B cell (primary cell): ENCODE measurements at regions not wholly inside any gene's neighbourhood (a gene's known extent, or its start where the extent isn't known, plus 50 kb on each side); places are given as distances from the start of the nearest gene placed in this dataset.

Experiments used
- EZH2 ChIP-seq: IDR thresholded peaks from 2 replicates; pipeline ENCODE4 v1.6.1; 2012; ENCODE audit warnings: borderline replicate concordance, low read depth, mild to moderate bottlenecking, moderate library complexity, low read length; ENCODE audit not compliant: insufficient read depth, poor library complexity, severe bottlenecking
- TF ChIP-seq, protein P1 (sequence below): fragments of 200-600 bp; IDR thresholded peaks from one replicate; pipeline ENCODE4 v1.8.0; 2022; ENCODE audit warnings: antibody characterized with exemption, mild to moderate bottlenecking

- TF ChIP-seq, protein P1, sequence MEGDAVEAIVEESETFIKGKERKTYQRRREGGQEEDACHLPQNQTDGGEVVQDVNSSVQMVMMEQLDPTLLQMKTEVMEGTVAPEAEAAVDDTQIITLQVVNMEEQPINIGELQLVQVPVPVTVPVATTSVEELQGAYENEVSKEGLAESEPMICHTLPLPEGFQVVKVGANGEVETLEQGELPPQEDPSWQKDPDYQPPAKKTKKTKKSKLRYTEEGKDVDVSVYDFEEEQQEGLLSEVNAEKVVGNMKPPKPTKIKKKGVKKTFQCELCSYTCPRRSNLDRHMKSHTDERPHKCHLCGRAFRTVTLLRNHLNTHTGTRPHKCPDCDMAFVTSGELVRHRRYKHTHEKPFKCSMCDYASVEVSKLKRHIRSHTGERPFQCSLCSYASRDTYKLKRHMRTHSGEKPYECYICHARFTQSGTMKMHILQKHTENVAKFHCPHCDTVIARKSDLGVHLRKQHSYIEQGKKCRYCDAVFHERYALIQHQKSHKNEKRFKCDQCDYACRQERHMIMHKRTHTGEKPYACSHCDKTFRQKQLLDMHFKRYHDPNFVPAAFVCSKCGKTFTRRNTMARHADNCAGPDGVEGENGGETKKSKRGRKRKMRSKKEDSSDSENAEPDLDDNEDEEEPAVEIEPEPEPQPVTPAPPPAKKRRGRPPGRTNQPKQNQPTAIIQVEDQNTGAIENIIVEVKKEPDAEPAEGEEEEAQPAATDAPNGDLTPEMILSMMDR, result no peak
- no peak for TF ChIP-seq EZH2
Measured at GRCh38 chr4:20618731-20619130, 81.5 kb upstream of the PACRGL start.
